GM19023 (cell line): ENCODE measurements at regions not wholly inside any gene's neighbourhood (a gene's known extent, or its start where the extent isn't known, plus 50 kb on each side); places are given as distances from the start of the nearest gene placed in this dataset.
"Not testable (repeated sequence)": the region's sequence is repeated elsewhere in the genome, so short reads cannot be mapped to it uniquely, and the experiment has no call there.

Source experiments
- ATAC-seq: cut with Tn5 transposase; IDR thresholded peaks from one replicate; pipeline ENCODE4 v1.9.1; 2021; ENCODE audit warnings: mild to moderate bottlenecking, moderate library complexity; ENCODE audit not compliant: unreplicated experiment

GRCh38 chr12:105861227-105861626 is 277.5 kb downstream of the NUAK1 start:
- no peak for ATAC-seq

GRCh38 chr12:105862163-105862821 is 276.5 kb downstream of the NUAK1 start:
- no peak for ATAC-seq

DNA sequence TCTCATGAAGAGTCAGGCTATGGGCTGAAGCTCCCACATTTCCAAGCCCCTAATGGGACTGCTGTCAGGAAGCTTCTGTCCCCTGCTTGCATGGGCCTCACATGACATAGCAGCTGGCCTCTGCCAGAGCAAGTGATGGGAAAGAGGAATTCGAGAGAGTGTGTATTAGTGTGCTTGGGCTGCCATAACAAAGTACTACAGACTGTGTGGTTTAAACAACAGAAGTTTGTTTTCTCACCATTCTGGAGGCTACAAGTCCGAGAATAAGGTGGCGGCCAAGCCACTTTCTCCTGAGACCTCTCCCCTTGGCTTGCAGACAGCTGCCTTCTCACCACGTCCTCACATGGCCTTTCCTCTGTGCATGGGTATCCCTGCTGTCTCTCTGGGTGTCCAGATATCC is 274.4 kb downstream of the NUAK1 start:
- ATAC-seq = no peak

- no peak for ATAC-seq
These were observed 273.9 kb downstream of the NUAK1 start for GRCh38 chr12:105864901-105865300.

DNA sequence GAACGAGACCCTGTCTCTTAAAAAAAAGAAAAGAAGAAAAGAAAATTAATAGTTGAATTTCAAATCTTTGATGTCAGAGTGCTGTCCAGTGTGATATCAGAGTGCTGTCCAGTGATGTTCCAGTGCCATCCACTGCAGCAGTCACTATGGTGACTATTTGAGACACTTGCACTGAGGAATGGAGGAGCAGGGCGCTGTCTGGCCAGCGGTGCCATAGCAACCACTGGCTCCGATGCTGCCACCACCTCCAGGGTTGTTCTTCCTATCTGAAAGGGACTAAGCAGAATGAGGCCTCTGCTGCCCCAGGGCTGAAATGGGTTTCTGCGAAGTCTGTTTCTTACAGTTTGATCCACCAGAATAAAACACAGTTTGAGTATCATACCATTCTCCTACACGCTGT is 272.9 kb downstream of the NUAK1 start:
- ATAC-seq = no peak

DNA sequence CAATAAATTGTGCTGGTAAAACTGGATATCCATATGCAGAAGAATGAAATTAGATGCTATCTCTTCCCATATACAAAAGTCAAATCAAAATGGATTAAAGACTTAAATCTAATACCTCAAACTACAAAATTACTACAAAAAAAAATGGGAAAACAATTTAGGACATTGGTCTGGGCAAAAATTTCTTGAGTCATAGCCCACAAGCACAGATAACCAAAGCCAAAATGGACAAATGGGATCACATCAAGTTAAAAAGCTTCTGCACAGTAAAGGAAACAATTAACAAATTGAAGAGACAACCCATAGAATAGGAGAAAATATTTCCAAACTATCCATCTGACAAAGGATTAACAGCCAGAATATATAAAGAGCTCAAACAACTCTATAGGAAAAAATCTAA is 264.6 kb downstream of the NUAK1 start:
- no peak for ATAC-seq

- ATAC-seq = no peak
These were observed 262.3 kb downstream of the NUAK1 start for GRCh38 chr12:105876396-105876927.

DNA sequence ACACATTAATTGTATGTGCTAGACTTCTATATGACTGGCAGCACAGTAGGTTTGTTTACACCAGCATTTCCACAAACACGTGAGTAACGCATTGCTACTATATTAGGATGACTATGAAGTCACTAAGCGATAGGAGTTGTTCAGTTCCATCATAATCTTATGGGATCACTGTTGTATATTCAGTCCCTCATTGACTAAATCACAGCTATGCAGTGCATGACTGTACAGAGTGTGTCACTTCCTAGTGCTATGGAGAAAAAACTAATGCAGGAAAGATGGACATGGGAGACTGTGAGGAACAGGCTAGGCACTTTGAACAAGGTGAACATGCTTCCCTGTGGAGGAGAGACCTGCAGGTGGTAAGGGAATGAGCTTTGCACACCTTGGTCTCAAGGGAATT is 259.8 kb downstream of the NUAK1 start:
- no peak for ATAC-seq

GRCh38 chr12:105880824-105881388 is 257.8 kb downstream of the NUAK1 start:
- ATAC-seq = no peak

- no peak for ATAC-seq
These were observed 256.4 kb downstream of the NUAK1 start for GRCh38 chr12:105882404-105882803.

DNA sequence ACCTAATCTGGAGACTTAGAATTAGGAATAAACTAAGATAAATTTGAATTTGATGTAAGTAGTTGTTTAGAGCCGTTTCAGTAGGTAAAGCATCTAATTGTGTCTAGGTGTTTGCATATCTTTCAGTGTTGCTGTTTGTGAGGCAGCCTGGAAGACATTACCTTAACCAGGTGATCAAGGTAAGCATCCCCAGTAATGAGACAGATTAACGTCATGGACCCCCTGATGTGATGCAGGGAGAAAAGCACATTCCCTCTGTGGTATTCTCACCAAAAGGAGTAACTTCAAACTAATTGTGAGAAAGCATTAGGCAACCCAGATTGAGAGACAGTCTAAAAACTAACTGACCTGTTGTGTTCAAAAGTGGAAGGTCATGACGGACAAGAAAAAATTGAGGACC is 251.6 kb downstream of the NUAK1 start:
- ATAC-seq = no peak

GRCh38 chr12:105888696-105889095 is 250.1 kb downstream of the NUAK1 start:
- ATAC-seq = no peak

DNA sequence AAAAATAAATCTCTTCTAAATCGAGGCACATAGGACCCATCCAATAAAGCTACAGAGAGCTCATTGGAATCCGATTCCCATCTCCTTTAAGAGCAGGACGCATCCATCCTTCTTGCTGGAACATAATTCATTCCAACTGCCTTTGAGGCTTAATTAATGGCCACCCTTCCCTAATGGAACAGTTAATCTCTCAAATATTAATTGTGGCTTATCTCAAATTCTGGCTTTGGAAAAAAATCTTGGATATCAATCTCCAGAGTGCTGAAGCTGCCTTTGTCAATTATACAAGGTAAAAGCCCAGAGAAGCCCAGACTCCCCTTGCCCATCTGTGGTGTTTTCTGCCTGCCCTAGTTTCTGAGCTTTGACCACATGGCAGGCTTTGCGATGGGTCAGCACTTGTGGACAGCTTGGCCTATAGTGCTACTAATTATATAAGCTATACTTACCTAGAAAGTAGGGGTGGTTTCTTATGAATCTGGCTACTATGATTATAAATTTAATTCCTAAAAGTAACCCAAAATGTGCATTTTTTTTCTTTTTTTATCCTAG is 246.3 kb downstream of the NUAK1 start:
- ATAC-seq = no peak

GRCh38 chr12:105895197-105895832 is 243.4 kb downstream of the NUAK1 start:
- not testable (repeated sequence) for ATAC-seq

- no peak for ATAC-seq
These were observed 241.4 kb downstream of the NUAK1 start for GRCh38 chr12:105897311-105897725.

DNA sequence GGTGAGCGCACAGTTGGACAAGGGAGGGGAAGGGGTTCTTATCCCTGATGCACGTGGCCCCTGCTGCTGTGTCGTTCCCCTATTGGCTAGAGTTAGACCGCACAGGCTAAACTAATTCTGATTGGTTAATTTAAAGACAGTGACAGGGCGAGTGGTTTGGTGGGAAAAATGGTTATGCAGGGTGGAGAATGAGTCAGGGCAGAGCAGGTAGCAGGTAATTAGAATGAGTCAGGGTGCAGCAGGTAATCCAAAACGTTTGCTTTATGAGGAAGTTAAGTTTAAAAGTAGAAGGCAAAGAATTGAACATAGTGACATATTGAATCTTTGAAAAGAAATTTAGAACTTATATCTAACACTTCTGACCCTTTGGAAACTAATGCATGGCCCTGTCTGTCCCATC is 240.5 kb downstream of the NUAK1 start:
- not testable (repeated sequence) for ATAC-seq

- no peak for ATAC-seq
These were observed 239.2 kb downstream of the NUAK1 start for GRCh38 chr12:105899589-105899988.

DNA sequence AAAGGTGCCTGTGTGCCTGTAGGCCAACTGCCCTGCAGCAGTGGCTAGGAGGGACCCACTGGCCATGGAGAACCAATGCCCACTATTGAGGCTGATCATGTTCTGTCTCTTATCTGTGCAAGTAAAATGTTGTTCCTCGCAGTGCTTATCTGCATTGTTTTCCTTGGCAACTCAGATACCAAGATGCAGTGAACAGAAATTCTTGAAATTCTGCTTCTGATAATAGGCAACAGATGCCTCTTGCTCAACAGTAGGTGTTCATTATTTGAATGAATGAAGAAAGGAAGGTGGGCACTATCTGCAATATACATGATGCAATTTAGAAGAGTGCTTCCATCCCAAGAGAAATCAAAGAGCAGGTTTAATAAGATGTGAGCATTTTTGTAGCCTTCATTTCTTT is 232.2 kb downstream of the NUAK1 start:
- ATAC-seq = no peak

DNA sequence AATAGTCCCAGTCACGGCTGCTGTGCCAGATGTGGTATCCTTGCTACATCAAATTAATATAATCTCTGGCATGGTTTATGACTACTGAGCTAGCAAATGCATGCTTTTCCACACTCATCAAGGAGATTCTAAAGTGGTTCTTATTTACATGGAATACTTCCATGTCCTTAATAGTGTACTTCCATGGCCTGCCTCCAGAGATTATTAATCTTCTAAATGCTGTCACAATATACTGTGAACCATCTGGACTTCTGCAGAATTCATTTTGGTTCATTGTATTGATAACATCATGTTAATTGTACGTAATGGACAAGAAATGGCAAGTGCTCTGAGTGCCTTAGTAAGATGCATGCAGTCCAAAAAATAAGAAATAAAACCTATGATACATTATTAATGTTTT is 230.8 kb downstream of the NUAK1 start:
- ATAC-seq = no peak

DNA sequence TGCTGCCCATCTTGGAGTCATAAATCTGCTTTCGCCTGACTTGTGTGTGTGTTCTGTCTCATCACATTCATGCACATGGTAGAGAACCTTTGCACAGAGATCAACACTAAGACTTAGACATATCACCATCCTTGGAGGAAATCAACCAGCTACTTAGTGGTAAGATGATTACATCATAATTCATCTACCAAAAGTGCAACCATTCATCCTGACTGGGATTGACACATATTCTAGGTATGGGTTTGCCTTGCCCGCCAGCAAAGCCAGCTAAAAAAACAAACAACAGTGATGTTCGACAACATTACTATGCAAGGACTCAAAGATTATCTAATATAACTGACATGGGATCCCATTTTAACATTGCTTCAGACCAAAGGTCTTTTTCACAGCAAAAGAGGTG is 228.7 kb downstream of the NUAK1 start:
- no peak for ATAC-seq

DNA sequence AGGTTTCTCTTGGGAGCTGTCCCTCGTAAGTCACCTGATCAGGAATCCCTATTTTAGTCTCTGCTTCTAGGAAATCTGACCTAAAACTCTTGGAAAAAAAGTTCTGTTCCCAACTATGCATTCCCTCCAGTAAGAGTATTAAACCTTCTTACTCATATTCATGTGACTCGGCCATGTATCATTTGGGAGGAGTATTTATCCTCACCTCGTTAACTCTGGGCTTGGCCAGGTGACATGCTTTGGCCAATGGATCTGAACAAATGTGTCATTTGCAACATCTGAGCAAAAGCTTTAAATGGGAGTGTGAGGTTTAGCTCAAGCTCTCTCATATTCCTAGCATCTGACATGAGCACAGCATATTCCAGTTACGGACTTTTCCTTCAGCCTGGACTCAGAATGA is 226.8 kb downstream of the NUAK1 start:
- ATAC-seq = no peak
